SK-N-SH (cell line): ENCODE measurements at regions not wholly inside any gene's neighbourhood (a gene's known extent, or its start where the extent isn't known, plus 50 kb on each side); places are given as distances from the start of the nearest gene placed in this dataset.

Experiments used
- CTCF ChIA-PET: fragments of 300-600, 350-600 bp; formaldehyde crosslinking; extraction: SDS; loops from one replicate; lab custom pipeline; 2021; lab: Yijun Ruan, JAX
- POLR2A ChIA-PET: fragments of 350-600 bp; sonication (Branson Sonifier 250); formaldehyde crosslinking; extraction: SDS; loops from one replicate; lab custom pipeline; 2020; ENCODE audit warnings: antibody characterized with exemption, inconsistent platforms; lab: Yijun Ruan, JAX
- DNase-seq: peaks from one replicate; pipeline ENCODE4 v3.0.0; 2012
- H2AFZ ChIP-seq: fragments of 200-600 bp; sonication (generic); 2 replicates; pipeline ENCODE4 v1.8.1; 2016; ENCODE audit warnings: antibody characterized with exemption, mild to moderate bottlenecking, low read depth
- H3F3A ChIP-seq: fragments of 200-600 bp; sonication (generic); replicated peaks from 2 replicates; pipeline ENCODE3; 2016; ENCODE audit warnings: antibody characterized with exemption, mild to moderate bottlenecking; ENCODE audit not compliant: insufficient read depth
- H3K27ac ChIP-seq, 2 experiments: fragments of 200-500 bp in 1 of 2; fragments of 200-600 bp in 1 of 2; sonication (Bioruptor generic) in 1 of 2; sonication (generic), shearing (Covaris generic) in 1 of 2; 2 replicates each; pipeline versions ENCODE4 v1.5.1 to v1.6.1; 2014 to 2016; ENCODE audit warnings: low read depth in 2 of 2, inconsistent platforms in 1 of 2, low read length in 1 of 2, mild to moderate bottlenecking in 1 of 2, mixed read lengths in 1 of 2
- H3K27me3 ChIP-seq: fragments of 200-600 bp; sonication (generic), shearing (Covaris generic); 2 replicates; pipeline ENCODE4 v1.6.1; 2016; ENCODE audit warnings: mixed run types; ENCODE audit not compliant: insufficient read depth
- H3K36me3 ChIP-seq, 2 experiments: fragments of 200-500 bp in 1 of 2; fragments of 200-600 bp in 1 of 2; sonication (Bioruptor generic) in 1 of 2; sonication (generic) in 1 of 2; replicated peaks in 1 of 2; 2 replicates each; pipeline versions ENCODE3 to v1.5.1; 2014 to 2016; ENCODE audit warnings: low read length in 1 of 2, mild to moderate bottlenecking in 1 of 2; ENCODE audit not compliant: insufficient read depth in 2 of 2, control insufficient read depth in 1 of 2
- H3K4me1 ChIP-seq, 2 experiments: fragments of 200-500 bp in 1 of 2; fragments of 200-600 bp in 1 of 2; sonication (Bioruptor generic) in 1 of 2; sonication (generic), shearing (Covaris generic) in 1 of 2; 2 replicates each; pipeline versions ENCODE4 v1.5.1 to v1.6.1; 2014 to 2016; ENCODE audit warnings: low read depth in 1 of 2, low read length in 1 of 2, mixed run types in 1 of 2; ENCODE audit not compliant: insufficient read depth in 2 of 2, control insufficient read depth in 1 of 2
- H3K4me2 ChIP-seq: fragments of 200-600 bp; sonication (generic), shearing (Covaris generic); 2 replicates; pipeline ENCODE4 v1.6.1; 2017; ENCODE audit warnings: mixed run types
- H3K4me3 ChIP-seq, 2 experiments: fragments of 200-500 bp in 1 of 2; fragments of 200-600 bp in 1 of 2; sonication (Bioruptor generic) in 1 of 2; sonication (generic), shearing (Covaris generic) in 1 of 2; 2 replicates each; pipeline versions ENCODE4 v1.5.1 to v1.8.1; 2014 to 2016; ENCODE audit warnings: low read depth in 2 of 2, inconsistent platforms in 1 of 2, low read length in 1 of 2, mild to moderate bottlenecking in 1 of 2, mixed read lengths in 1 of 2, moderate library complexity in 1 of 2
- H3K79me2 ChIP-seq: fragments of 200-600 bp; sonication (generic); 2 replicates; pipeline ENCODE4 v1.8.1; 2017; ENCODE audit warnings: mild to moderate bottlenecking; ENCODE audit not compliant: insufficient read depth
- H3K9ac ChIP-seq: fragments of 200-600 bp; sonication (generic); 2 replicates; pipeline ENCODE4 v1.6.1; 2017; ENCODE audit warnings: mixed run types
- H3K9me2 ChIP-seq: fragments of 200-600 bp; sonication (generic); 2 replicates; pipeline ENCODE4 v1.6.1; 2017; ENCODE audit warnings: mixed run types
- H3K9me3 ChIP-seq: fragments of 200-600 bp; sonication (generic); 2 replicates; pipeline ENCODE4 v1.6.1; 2017; ENCODE audit warnings: mixed run types, mild to moderate bottlenecking, moderate library complexity
- H4K20me1 ChIP-seq: fragments of 200-600 bp; sonication (generic); 2 replicates; pipeline ENCODE4 v1.6.1; 2017; ENCODE audit warnings: mild to moderate bottlenecking, mixed run types; ENCODE audit not compliant: insufficient read depth
- CHD2 ChIP-seq: fragments of 150-350 bp; IDR thresholded peaks from 2 replicates; pipeline ENCODE4 v1.6.1; 2018; ENCODE audit warnings: low read length; ENCODE audit not compliant: partially characterized antibody
- FOXM1 ChIP-seq: IDR thresholded peaks from 2 replicates; pipeline ENCODE4 v1.4.0; 2012; ENCODE audit warnings: low read depth, mild to moderate bottlenecking
- GATA2 ChIP-seq: sonication (generic); formaldehyde crosslinking; IDR thresholded peaks from 2 replicates; pipeline ENCODE4 v1.5.0; 2020; ENCODE audit warnings: mild to moderate bottlenecking, missing genetic modification reagents
- IRF3 ChIP-seq: fragments of 150-350 bp; IDR thresholded peaks from 2 replicates; pipeline ENCODE4 v1.6.1; 2016; ENCODE audit warnings: mild to moderate bottlenecking, low read depth, low read length
- JUND ChIP-seq: IDR thresholded peaks from 2 replicates; pipeline ENCODE4 v1.4.0; 2012
- MEF2A ChIP-seq: IDR thresholded peaks from 2 replicates; pipeline ENCODE4 v1.4.0; 2012; ENCODE audit warnings: low read depth, borderline replicate concordance
- MXI1 ChIP-seq: IDR thresholded peaks from 2 replicates; pipeline ENCODE4 v1.6.1; 2012; ENCODE audit warnings: mild to moderate bottlenecking, low read depth, low read length, improper control_type of control experiment
- NRF1 ChIP-seq: IDR thresholded peaks from 2 replicates; pipeline ENCODE4 v1.6.1; 2012; ENCODE audit warnings: low read depth, mild to moderate bottlenecking, low read length
- RXRA ChIP-seq: IDR thresholded peaks from 2 replicates; pipeline ENCODE4 v1.4.0; 2012; ENCODE audit warnings: low read depth, mild to moderate bottlenecking, borderline replicate concordance
- TAF1 ChIP-seq: IDR thresholded peaks from 2 replicates; pipeline ENCODE4 v1.6.1; 2012; ENCODE audit warnings: low read depth, mild to moderate bottlenecking, low read length, moderate library complexity, borderline replicate concordance
- YY1 ChIP-seq: IDR thresholded peaks from 2 replicates; pipeline ENCODE4 v1.4.0; 2012; ENCODE audit warnings: low read depth, mild to moderate bottlenecking
- WGBS: methylation state at CpG from one replicate; pipeline ENCODE4 v1.1.6; 2017; ENCODE audit warnings: low lambda C conversion rate; 5-methylcytosine and 5-hydroxymethylcytosine counted together
- TF ChIP-seq, protein P1 (sequence below): IDR thresholded peaks from 2 replicates; pipeline ENCODE4; 2012
- TF ChIP-seq, protein P2 (sequence below): fragments of 200-600 bp; sonication (generic); IDR thresholded peaks from 2 replicates; pipeline ENCODE4 v1.6.1; 2017; ENCODE audit warnings: antibody characterized with exemption, mild to moderate bottlenecking, moderate library complexity

DNA sequence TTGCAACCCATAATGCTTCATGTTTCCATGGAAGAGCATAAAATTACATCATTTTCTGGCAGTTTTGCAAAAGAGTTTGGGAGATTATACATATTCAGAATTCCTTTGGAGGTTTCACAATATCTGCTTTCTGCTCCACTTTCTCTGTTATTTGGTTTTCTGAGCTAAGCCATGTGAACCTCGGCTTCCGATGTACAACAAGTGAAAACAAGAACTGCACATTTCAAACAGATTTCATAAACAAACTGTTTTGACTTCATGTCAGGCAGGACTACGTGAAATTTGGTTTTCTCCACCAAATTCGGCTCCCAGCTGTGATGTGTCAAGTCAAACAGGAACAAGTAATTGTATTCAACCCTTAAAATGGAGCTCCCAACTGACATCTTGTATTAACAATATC lies 609.8 kb downstream of the IRX1 start:
- no peak overlapping the region for H3K27ac ChIP-seq
- H3K9ac ChIP-seq: no peak overlapping the region
- no peaks in the 10 kb centered on the region for H4K20me1 ChIP-seq
- no peaks in the 10 kb centered on the region for H3F3A ChIP-seq
- no peaks in the 10 kb centered on the region for H3K36me3 ChIP-seq
- H3K4me2 ChIP-seq: no peak overlapping the region
- no peak overlapping the region for H3K4me3 ChIP-seq
- no peak overlapping the region for H2AFZ ChIP-seq
- H3K27me3 ChIP-seq: no peaks in the 10 kb centered on the region
- no peaks in the 10 kb centered on the region for H3K9me3 ChIP-seq
- H3K79me2 ChIP-seq: no peaks in the 10 kb centered on the region
- ChIA-PET CTCF (no interaction called here), POLR2A (no interaction called here)
- no peaks in the 10 kb centered on the region for H3K4me1 ChIP-seq
- DNase-seq: no peak
- H3K9me2 ChIP-seq: no peaks in the 10 kb centered on the region
- WGBS: 4% methylated on average over 4 of the region's 4 CpGs
- TF ChIP-seq NRF1 (no peak), TAF1 (no peak), MEF2A (no peak), RXRA (no peak), YY1 (no peak)
- TF ChIP-seq, protein P1, sequence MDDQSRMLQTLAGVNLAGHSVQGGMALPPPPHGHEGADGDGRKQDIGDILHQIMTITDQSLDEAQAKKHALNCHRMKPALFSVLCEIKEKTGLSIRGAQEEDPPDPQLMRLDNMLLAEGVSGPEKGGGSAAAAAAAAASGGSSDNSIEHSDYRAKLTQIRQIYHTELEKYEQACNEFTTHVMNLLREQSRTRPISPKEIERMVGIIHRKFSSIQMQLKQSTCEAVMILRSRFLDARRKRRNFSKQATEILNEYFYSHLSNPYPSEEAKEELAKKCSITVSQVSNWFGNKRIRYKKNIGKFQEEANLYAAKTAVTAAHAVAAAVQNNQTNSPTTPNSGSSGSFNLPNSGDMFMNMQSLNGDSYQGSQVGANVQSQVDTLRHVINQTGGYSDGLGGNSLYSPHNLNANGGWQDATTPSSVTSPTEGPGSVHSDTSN: no peak
- TF ChIP-seq, protein P2, sequence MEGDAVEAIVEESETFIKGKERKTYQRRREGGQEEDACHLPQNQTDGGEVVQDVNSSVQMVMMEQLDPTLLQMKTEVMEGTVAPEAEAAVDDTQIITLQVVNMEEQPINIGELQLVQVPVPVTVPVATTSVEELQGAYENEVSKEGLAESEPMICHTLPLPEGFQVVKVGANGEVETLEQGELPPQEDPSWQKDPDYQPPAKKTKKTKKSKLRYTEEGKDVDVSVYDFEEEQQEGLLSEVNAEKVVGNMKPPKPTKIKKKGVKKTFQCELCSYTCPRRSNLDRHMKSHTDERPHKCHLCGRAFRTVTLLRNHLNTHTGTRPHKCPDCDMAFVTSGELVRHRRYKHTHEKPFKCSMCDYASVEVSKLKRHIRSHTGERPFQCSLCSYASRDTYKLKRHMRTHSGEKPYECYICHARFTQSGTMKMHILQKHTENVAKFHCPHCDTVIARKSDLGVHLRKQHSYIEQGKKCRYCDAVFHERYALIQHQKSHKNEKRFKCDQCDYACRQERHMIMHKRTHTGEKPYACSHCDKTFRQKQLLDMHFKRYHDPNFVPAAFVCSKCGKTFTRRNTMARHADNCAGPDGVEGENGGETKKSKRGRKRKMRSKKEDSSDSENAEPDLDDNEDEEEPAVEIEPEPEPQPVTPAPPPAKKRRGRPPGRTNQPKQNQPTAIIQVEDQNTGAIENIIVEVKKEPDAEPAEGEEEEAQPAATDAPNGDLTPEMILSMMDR: no peak

DNA sequence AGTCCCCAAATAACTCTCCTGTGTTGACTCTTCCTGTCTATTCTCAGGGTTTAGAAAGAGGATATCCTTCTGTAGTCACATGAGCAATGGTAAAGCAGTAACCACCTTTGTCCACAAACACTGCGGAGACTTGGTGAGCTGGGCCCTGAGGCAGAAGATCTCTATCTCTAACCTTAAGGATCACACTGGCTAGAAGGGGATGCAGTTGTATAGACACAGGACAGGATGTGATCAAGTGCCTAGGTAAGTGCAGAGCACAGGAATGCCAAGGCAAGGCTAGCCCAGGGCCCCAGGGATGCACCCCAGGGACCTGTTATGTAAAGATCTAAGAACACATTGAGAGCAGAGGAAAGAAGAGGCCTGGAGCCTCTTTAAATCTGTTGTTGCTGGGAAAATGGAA lies 610.5 kb downstream of the IRX1 start:
- DNase-seq: no peak
- no peak overlapping the region for H3K4me2 ChIP-seq
- H3K79me2 ChIP-seq: no peaks in the 10 kb centered on the region
- no peaks in the 10 kb centered on the region for H3K27me3 ChIP-seq
- ChIA-PET POLR2A (no interaction called here), CTCF (no interaction called here)
- H3K9me3 ChIP-seq: no peaks in the 10 kb centered on the region
- TF ChIP-seq CHD2: no peak
- no peak for TF ChIP-seq FOXM1
- TF ChIP-seq, protein P1: no peak
- TF ChIP-seq GATA2 (CRISPR knock-in tag): no peak
- TF ChIP-seq MEF2A: no peak
- no peak for TF ChIP-seq IRF3
- no peak for TF ChIP-seq MXI1
- no peak for TF ChIP-seq JUND
- WGBS: 17% methylated on average over 1 of the region's 1 CpG
- no peaks in the 10 kb centered on the region for H3K9me2 ChIP-seq
- no peaks in the 10 kb centered on the region for H4K20me1 ChIP-seq
- H3K4me1 ChIP-seq: no peaks in the 10 kb centered on the region
- H3K36me3 ChIP-seq: no peaks in the 10 kb centered on the region
- H3K27ac ChIP-seq: no peak overlapping the region
- no peaks in the 10 kb centered on the region for H3F3A ChIP-seq
- no peak overlapping the region for H3K4me3 ChIP-seq
- no peak overlapping the region for H2AFZ ChIP-seq
- H3K9ac ChIP-seq: no peak overlapping the region
